K562 (cell line): ENCODE measurements at regions not wholly inside any gene's neighbourhood (a gene's known extent, or its start where the extent isn't known, plus 50 kb on each side); places are given as distances from the start of the nearest gene placed in this dataset.

Experiments used
- BCLAF1 ChIP-seq, 2 experiments: fragments of 450-650 bp in 1 of 2; IDR thresholded peaks; 2 replicates each; pipeline ENCODE4 v1.6.1; 2011 to 2017; ENCODE audit warnings: low read depth in 2 of 2, antibody characterized with exemption in 1 of 2, borderline replicate concordance in 1 of 2, low read length in 1 of 2, mild to moderate bottlenecking in 1 of 2, mixed read lengths in 1 of 2; ENCODE audit not compliant: control insufficient read depth in 1 of 2
- CBFA2T2 ChIP-seq: fragments of 450-650 bp; conservative IDR thresholded peaks from 2 replicates; pipeline ENCODE4 v1.6.1; 2017; ENCODE audit warnings: mild to moderate bottlenecking
- E2F4 ChIP-seq: sonication (generic); formaldehyde crosslinking; IDR thresholded peaks from 2 replicates; pipeline ENCODE4 v1.8.0; 2022; ENCODE audit warnings: mild to moderate bottlenecking, low read depth, missing genetic modification reagents
- FOXP4 ChIP-seq: sonication (generic); formaldehyde crosslinking; IDR thresholded peaks from 2 replicates; pipeline ENCODE4 v1.8.0; 2022; ENCODE audit warnings: mild to moderate bottlenecking, missing genetic modification reagents, borderline replicate concordance
- HES1 ChIP-seq: fragments of 450-650 bp; IDR thresholded peaks from 2 replicates; pipeline ENCODE4 v1.6.1; 2016; ENCODE audit warnings: low read depth, mild to moderate bottlenecking, moderate library complexity
- MAX ChIP-seq: sonication (generic); formaldehyde crosslinking; IDR thresholded peaks from 2 replicates; pipeline ENCODE4 v1.9.0; 2022; ENCODE audit warnings: mild to moderate bottlenecking, missing genetic modification reagents
- MLX ChIP-seq, 2 experiments: fragments of 450-650 bp in 1 of 2; sonication (generic) in 1 of 2; formaldehyde crosslinking; conservative IDR thresholded peaks; 2 replicates each; pipeline versions ENCODE4 v1.4.0 to v1.8.1; 2020 to 2022; ENCODE audit warnings: mild to moderate bottlenecking in 1 of 2, missing genetic modification reagents in 1 of 2
- MXD1 ChIP-seq: fragments of 250-450 bp; sonication (Bioruptor Pico); IDR thresholded peaks from 2 replicates; pipeline ENCODE4 v1.8.0; 2021; ENCODE audit warnings: borderline replicate concordance, mild to moderate bottlenecking, moderate library complexity; ENCODE audit not compliant: poor library complexity, severe bottlenecking
- NCOA2 ChIP-seq, 2 experiments: fragments of 450-650 bp; IDR thresholded peaks; 2 replicates each; pipeline ENCODE4 v1.6.1; 2018; ENCODE audit warnings: mild to moderate bottlenecking in 2 of 2, moderate library complexity in 1 of 2; ENCODE audit not compliant: partially characterized antibody in 2 of 2
- NFE2 ChIP-seq: IDR thresholded peaks from 2 replicates; pipeline ENCODE4 v1.6.1; 2014; ENCODE audit warnings: antibody characterized with exemption, low read depth
- NR1H2 ChIP-seq: sonication (generic); formaldehyde crosslinking; IDR thresholded peaks from 2 replicates; pipeline ENCODE4 v1.4.0; 2020; ENCODE audit warnings: mild to moderate bottlenecking, missing genetic modification reagents
- POLR2AphosphoS2 ChIP-seq: IDR thresholded peaks from 2 replicates; pipeline ENCODE4 v1.6.1; 2012; ENCODE audit warnings: low read length, improper control_type of control experiment
- RBM15 ChIP-seq: fragments of 200-400 bp; formaldehyde crosslinking; IDR thresholded peaks from 2 replicates; pipeline ENCODE4 v1.6.1; 2018; ENCODE audit warnings: mild to moderate bottlenecking, low read length, moderate library complexity; ENCODE audit not compliant: insufficient read depth
- SOX6 ChIP-seq: fragments of 450-650 bp; IDR thresholded peaks from 2 replicates; pipeline ENCODE4 v1.6.1; 2014; ENCODE audit warnings: mild to moderate bottlenecking
- ZFX ChIP-seq: sonication (generic); formaldehyde crosslinking; IDR thresholded peaks from 2 replicates; pipeline ENCODE4 v1.8.0; 2022; ENCODE audit warnings: mild to moderate bottlenecking, missing genetic modification reagents, moderate library complexity
- ZNF224 ChIP-seq: sonication (generic); formaldehyde crosslinking; IDR thresholded peaks from 2 replicates; pipeline ENCODE4 v1.8.0; 2022; ENCODE audit warnings: mild to moderate bottlenecking, missing genetic modification reagents
- ZNF785 ChIP-seq: fragments of 250-450 bp; sonication (Bioruptor Pico); IDR thresholded peaks from 2 replicates; pipeline ENCODE4 v1.4.0; 2020; ENCODE audit warnings: mild to moderate bottlenecking

- TF ChIP-seq FOXP4 (CRISPR knock-in tag), result no peak
- TF ChIP-seq MAX (CRISPR knock-in tag), result no peak
- TF ChIP-seq BCLAF1 (IDR thresholded peaks at IDR 0.05; ENCODE audit: borderline replicate concordance in 1 of 2, control insufficient read depth in 1 of 2, low read depth in 2 of 2, low read length in 1 of 2), result no peak
- no peak for TF ChIP-seq E2F4 (CRISPR knock-in tag)
- peak in 1 of 2 experiments; percentile 13 for TF ChIP-seq NCOA2 (IDR thresholded peaks at IDR 0.05; ENCODE audit: partially characterized antibody in 2 of 2)
- TF ChIP-seq SOX6, result no peak; the same call in 1 of the 2 replicates
- TF ChIP-seq RBM15, result no peak
- TF ChIP-seq NR1H2 (CRISPR knock-in tag), result no peak
- TF ChIP-seq ZNF224 (CRISPR knock-in tag), result no peak
- peak; percentile 62; the same call in 1 of the 2 replicates for TF ChIP-seq NFE2
- no peak for TF ChIP-seq MXD1 (CRISPR knock-in tag)
- peak; percentile 65 for TF ChIP-seq CBFA2T2
- TF ChIP-seq ZNF785 (CRISPR knock-in tag), result no peak
- no peak for TF ChIP-seq MLX (CRISPR knock-in tag; conservative IDR thresholded peaks at IDR 0.05)
- TF ChIP-seq HES1, result no peak
- TF ChIP-seq ZFX (CRISPR knock-in tag), result no peak
- no peak for TF ChIP-seq POLR2AphosphoS2
Observed at GRCh38 chr7:106358103-106358663, 73.4 kb upstream of the NAMPT start (continued).
